ENCODE measurements at regions not wholly inside any gene's neighbourhood (a gene's known extent, or its start where the extent isn't known, plus 50 kb on each side); places are given as distances from the start of the nearest gene placed in this dataset.

GRCh38 chr4:13986548-13986947 lies 359.0 kb upstream of the BOD1L1 start:
- Histone ChIP-seq H2AK5ac (ENCODE audit: insufficient read length, low read length) (no peak overlapping the region), H2BK20ac (ENCODE audit: low read depth, low read length, poor library complexity, severe bottlenecking) (no peak overlapping the region), H3K4ac (ENCODE audit: low read depth, low read length) (no peak overlapping the region), H3K4me1 (ENCODE audit: insufficient read depth, low read length) (no peaks in the 10 kb centered on the region), H2AFZ (ENCODE audit: low read length) (no peak overlapping the region), H3K27me3 (ENCODE audit: insufficient read depth, low read length) (no peaks in the 10 kb centered on the region), H3K27ac (ENCODE audit: insufficient read length, low read depth, low read length) (no peak overlapping the region), H2BK12ac (ENCODE audit: insufficient read length, low read depth, low read length) (no peak overlapping the region), H3K23ac (ENCODE audit: insufficient read length, low read depth, low read length) (no peak overlapping the region), H3K4me2 (ENCODE audit: insufficient read depth, insufficient read length, low read length) (no peak overlapping the region), H4K5ac (ENCODE audit: insufficient read length, low read depth, low read length) (no peak overlapping the region), H3K23me2 (ENCODE audit: insufficient read length, low read depth, low read length, poor library complexity, severe bottlenecking) (no peaks in the 10 kb centered on the region), H3K79me1 (ENCODE audit: insufficient read depth, low read depth, low read length, poor library complexity, severe bottlenecking) (no peaks in the 10 kb centered on the region), H4K91ac (ENCODE audit: insufficient read length, low read depth, low read length) (no peak overlapping the region), H3K18ac (ENCODE audit: insufficient read length, low read depth, low read length) (no peak overlapping the region), H3K79me2 (ENCODE audit: insufficient read depth, low read length) (no peaks in the 10 kb centered on the region), H4K8ac (replicated peaks; ENCODE audit: insufficient read length, low read depth, low read length) (no peak overlapping the region), H3K14ac (ENCODE audit: insufficient read depth, low read length) (no peak overlapping the region), H2BK15ac (ENCODE audit: low read depth, low read length) (no peak overlapping the region), H3T11ph (ENCODE audit: low read length) (no peak overlapping the region), H4K20me1 (ENCODE audit: control insufficient read depth, insufficient read depth, insufficient read length) (no peaks in the 10 kb centered on the region), H2BK5ac (ENCODE audit: insufficient read length, low read length) (no peak overlapping the region), H3K9me3 (ENCODE audit: control insufficient read depth, low read depth, low read length) (no peaks in the 10 kb centered on the region), H2BK120ac (ENCODE audit: low read depth, low read length, poor library complexity, severe bottlenecking) (no peak overlapping the region), H3K9ac (ENCODE audit: extremely low read depth, insufficient read length, low read length) (no peak overlapping the region), H3K56ac (ENCODE audit: insufficient read length, low read depth, low read length) (no peak overlapping the region)
- no CpG with 5 or more reads among the region's 4 CpGs for WGBS (ENCODE audit: extremely low coverage, insufficient read length, low lambda C conversion rate)
- no peaks in the 10 kb centered on the region for H3K36me3 Mint-ChIP-seq (ENCODE audit: insufficient read depth in 1 of 3, low read depth in 3 of 3)
- H3K9me3 Mint-ChIP-seq: no peaks in the 10 kb centered on the region
- H3K27ac Mint-ChIP-seq: no peak overlapping the region; a peak in 1 of 7 replicates
- H3K4me1 Mint-ChIP-seq: peaks cover 6 to 7% of the 10 kb centered on the region in 2 experiments
- TF ChIP-seq CTCF (conservative IDR thresholded peaks at IDR 0.05): no peak
- no peaks in the 10 kb centered on the region for H3K27me3 Mint-ChIP-seq (ENCODE audit: low read depth)
- H3K4me3 Mint-ChIP-seq: no peak overlapping the region
- DNase-seq: no peak

Data from H9 (cell line).